KG1 (cell line): ENCODE measurements at regions not wholly inside any gene's neighbourhood (a gene's known extent, or its start where the extent isn't known, plus 50 kb on each side); places are given as distances from the start of the nearest gene placed in this dataset.
"Not testable (repeated sequence)": the region's sequence is repeated elsewhere in the genome, so short reads cannot be mapped to it uniquely, and the experiment has no call there.

Experiments
- DNase-seq: peaks from one replicate; lab custom pipeline; 2025; lab: John Stamatoyannopoulos, UW

- DNase-seq, result no peak
These were observed 1365.4 kb downstream of the ARAP2 start for GRCh38 chr4:34878961-34879360.

GRCh38 chr4:34880246-34880645 lies 1364.1 kb downstream of the ARAP2 start:
- no peak for DNase-seq

GRCh38 chr4:34891892-34892291 lies 1352.4 kb downstream of the ARAP2 start:
- DNase-seq, result no peak

DNA sequence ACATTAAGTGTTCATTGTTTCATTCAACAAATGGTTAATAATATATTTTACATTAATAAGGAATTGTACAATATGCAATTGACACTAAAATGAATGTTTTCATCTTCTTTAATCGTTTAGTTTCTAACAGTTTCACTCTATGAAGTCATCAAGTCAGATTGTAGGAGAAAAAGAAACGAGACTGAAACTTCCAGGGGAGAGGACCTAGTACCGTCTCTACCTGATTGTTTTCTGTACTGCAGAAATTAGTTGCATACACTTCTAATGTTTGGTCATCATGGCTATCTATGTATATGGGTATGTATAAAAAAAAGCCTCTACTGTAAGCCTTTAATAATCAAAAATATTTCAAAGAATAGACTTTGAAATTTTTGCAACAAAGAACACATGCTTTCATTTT lies 1350.9 kb downstream of the ARAP2 start:
- DNase-seq, result no peak

DNA sequence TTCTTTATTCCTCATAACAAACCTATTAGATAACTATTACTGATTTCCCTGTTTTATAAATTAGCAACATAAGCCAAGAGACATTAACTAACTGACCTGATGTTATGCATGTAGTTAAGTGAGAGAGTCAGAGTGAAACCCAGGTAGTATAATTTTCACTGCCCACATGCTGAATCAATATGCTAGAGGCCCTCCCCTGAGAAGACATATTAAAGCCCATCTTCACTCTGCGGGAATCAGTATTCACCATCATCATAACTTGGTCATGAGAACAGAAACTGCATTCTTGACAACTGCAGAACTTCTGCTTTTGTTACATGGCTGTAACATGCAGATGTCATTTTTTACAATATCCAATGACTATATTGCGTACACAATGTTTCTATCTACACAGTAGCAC lies 1324.3 kb downstream of the ARAP2 start:
- no peak for DNase-seq

- no peak for DNase-seq
These were observed 1322.9 kb downstream of the ARAP2 start for GRCh38 chr4:34921391-34921790.

- DNase-seq, result no peak
These were observed 1322.0 kb downstream of the ARAP2 start for GRCh38 chr4:34922325-34922724.

- DNase-seq, result no peak
These were observed 1311.7 kb downstream of the ARAP2 start for GRCh38 chr4:34932591-34932990.

DNA sequence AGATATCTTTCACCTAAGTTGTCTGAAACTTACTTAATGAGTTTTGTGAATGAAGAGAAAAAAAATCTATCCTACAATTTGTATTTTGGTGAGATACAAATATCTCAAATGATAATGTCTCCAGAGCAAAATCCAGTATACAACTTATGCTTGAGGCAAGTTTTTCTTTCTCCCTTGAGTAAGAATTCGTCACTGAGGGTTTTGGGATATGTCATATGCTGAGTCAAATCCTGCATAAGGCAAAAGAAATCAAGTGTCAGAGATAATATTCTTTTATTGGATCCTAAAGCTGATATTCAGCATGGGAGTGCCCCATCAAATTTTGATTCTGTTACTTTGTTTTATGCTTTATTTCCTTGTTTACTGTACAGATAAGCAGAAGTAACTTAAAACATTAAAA lies 1308.6 kb downstream of the ARAP2 start:
- no peak for DNase-seq

DNA sequence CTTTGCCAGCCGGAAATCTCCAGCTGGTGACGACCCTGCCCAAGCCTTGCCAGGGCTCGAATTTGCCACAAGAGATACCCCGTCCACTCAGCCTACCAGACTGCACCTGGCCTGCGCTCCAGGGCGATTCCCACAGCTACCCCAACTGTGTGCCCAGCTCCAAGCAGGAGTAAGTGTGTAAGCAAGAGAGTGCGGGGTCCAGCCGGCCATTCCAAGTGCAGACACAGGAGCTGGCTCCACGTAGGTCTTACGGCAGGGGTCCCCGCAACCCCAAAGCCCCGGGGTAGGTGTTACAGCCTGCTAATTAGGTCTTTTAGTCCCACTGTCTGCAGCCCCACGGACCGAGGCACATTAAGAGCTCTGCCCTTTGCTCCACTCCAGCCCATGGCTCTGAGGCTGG lies 1305.2 kb downstream of the ARAP2 start:
- DNase-seq, result no peak

- DNase-seq, result no peak
These were observed 1300.5 kb downstream of the ARAP2 start for GRCh38 chr4:34943741-34944386.

DNA sequence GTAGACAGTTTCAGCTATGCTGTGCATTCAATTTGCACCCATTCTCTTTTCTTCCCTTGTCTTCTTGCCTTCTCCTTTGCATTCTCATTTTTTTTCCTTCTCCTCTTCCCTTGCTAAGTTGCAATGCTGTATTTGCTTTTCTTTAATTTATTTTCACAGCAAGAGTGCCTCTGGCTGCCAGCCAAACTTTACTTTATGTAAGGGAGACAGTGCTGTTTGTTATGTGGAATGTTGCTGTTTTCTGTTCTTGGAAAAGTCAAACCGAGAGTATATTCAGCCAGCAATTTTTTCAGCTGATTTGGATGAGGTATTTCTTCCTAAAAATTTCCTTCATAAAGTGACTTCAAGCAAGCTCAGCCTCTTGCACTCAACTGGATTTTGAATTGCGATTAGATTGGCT lies 1293.4 kb downstream of the ARAP2 start:
- DNase-seq, result no peak

GRCh38 chr4:34953145-34953799 lies 1291.0 kb downstream of the ARAP2 start:
- DNase-seq, result no peak

GRCh38 chr4:34964613-34965012 lies 1279.7 kb downstream of the ARAP2 start:
- no peak for DNase-seq

DNA sequence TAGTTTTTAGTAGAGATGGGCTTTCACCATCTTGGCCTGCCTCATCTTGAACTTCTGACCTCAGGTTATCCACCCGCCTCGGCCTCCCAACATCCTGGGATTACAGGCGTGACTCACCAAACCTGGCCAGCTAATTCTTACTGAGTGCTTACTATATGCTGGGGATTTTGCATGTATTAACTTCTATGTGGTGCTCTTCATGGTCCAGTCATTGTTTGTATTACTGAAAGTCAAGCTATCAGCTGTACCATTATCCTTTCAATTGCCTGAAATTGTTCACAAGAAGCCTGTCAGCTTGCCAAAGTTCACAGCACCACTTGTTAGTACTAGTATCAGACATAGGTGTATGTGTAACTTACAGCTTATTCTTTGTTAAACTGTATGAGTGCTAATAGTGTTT lies 1272.1 kb downstream of the ARAP2 start:
- no peak for DNase-seq

- DNase-seq, result no peak
These were observed 1270.5 kb downstream of the ARAP2 start for GRCh38 chr4:34973650-34974312.

- no peak for DNase-seq
These were observed 1270.0 kb downstream of the ARAP2 start for GRCh38 chr4:34974313-34974680.

DNA sequence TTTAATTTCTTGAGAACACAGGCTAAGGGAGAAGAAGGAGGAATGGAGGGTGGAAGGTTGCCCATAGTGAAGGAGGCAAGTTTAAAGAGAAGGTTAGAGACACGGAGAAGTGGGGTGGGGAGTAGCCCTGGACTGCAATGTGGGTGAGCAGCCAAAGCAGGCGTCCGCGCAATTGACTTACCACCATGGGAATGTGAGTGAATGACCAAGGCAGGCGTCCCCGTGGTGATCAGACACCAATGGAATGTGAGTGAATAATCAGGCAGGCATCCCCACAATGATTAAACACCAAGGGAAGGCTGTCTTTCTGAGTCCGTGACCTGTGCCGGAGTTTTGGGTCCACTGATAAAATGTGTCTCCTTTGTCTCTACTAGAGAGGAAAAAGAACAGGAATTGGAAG lies 1223.1 kb downstream of the ARAP2 start:
- DNase-seq, result not testable (repeated sequence)

DNA sequence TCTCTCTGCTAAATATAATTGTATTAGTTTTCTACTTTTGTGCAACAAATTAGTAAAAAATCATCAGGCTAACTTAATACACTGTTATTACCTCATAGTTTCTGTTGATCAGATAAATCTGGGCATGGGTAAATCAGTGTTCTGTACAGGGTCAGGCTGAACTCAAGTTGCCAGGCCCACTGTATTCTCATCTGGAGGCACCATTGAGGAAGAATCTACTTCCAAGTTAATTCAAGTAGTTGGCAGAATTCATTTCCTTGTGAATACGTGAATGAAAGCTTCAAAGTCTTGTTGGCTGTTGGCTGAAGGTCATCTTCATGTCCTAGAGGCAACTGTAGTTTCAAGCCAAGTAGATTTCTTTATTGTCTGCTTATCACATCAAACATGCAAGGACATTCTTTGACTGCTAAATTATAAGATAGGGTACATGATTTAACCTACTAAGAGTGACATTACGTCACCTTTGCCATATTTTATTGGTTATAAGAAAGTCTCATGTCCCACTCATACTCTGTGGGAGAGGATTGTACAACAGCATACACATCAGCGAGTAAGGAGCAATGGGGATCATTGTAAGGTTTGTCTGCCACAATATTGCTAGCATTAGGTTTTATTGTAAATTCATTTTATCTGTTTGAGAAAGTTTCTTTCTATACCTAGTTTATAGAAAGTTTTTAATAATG lies 1219.0 kb downstream of the ARAP2 start:
- no peak for DNase-seq

- no peak for DNase-seq
These were observed 1206.1 kb downstream of the ARAP2 start for GRCh38 chr4:35038079-35038805.

GRCh38 chr4:35038845-35039244 lies 1205.5 kb downstream of the ARAP2 start:
- DNase-seq, result no peak

- DNase-seq, result no peak
These were observed 1191.8 kb downstream of the ARAP2 start for GRCh38 chr4:35052546-35052945.
